Skeletal muscle satellite cell (primary cell): ENCODE measurements at regions not wholly inside any gene's neighbourhood (a gene's known extent, or its start where the extent isn't known, plus 50 kb on each side); places are given as distances from the start of the nearest gene placed in this dataset.

ENCODE experiments used
- H3K27me3 ChIP-seq: 2 replicates; pipeline ENCODE4 v1.7.0; 2013; ENCODE audit warnings: low read length; ENCODE audit not compliant: control insufficient read depth, insufficient read depth
- H3K36me3 ChIP-seq: 2 replicates; pipeline ENCODE4 v1.7.0; 2013; ENCODE audit warnings: mild to moderate bottlenecking, control low read depth, low read length; ENCODE audit not compliant: insufficient read depth
- H3K4me1 ChIP-seq: 2 replicates; pipeline ENCODE4 v1.7.0; 2013; ENCODE audit warnings: low read length; ENCODE audit not compliant: control insufficient read depth, insufficient read depth
- H3K4me2 ChIP-seq: 2 replicates; pipeline ENCODE4 v1.7.0; 2013; ENCODE audit warnings: mild to moderate bottlenecking, low read length
- H3K4me3 ChIP-seq: 2 replicates; pipeline ENCODE4 v1.7.0; 2013; ENCODE audit warnings: low read length
- H3K9ac ChIP-seq: 2 replicates; pipeline ENCODE4 v1.7.0; 2013; ENCODE audit warnings: mild to moderate bottlenecking, low read depth, low read length, moderate library complexity
- H3K9me3 ChIP-seq: replicated peaks from 2 replicates; pipeline ENCODE4 v1.7.0; 2013; ENCODE audit warnings: mild to moderate bottlenecking, control low read depth, low read length

- H3K36me3 ChIP-seq = no peaks in the 10 kb centered on the region
- peaks cover 49% of the 10 kb centered on the region for H3K4me1 ChIP-seq
- no peak overlapping the region for H3K4me2 ChIP-seq
- H3K9me3 ChIP-seq = no peaks in the 10 kb centered on the region
- no peak overlapping the region for H3K4me3 ChIP-seq
- H3K27me3 ChIP-seq = no peaks in the 10 kb centered on the region
- no peak overlapping the region for H3K9ac ChIP-seq
Measured at GRCh38 chr10:108791794-108792474, 1131.4 kb downstream of the XPNPEP1 start.

GRCh38 chr10:108791030-108791429, 1132.3 kb downstream of the XPNPEP1 start:
- Histone ChIP-seq H3K36me3 (no peaks in the 10 kb centered on the region), H3K9ac (no peak overlapping the region), H3K4me1 (peaks cover 49% of the 10 kb centered on the region), H3K4me3 (no peak overlapping the region), H3K27me3 (no peaks in the 10 kb centered on the region), H3K4me2 (no peak overlapping the region), H3K9me3 (no peaks in the 10 kb centered on the region)

- H3K4me3 ChIP-seq = no peak overlapping the region
- H3K9ac ChIP-seq = no peak overlapping the region
- no peaks in the 10 kb centered on the region for H3K27me3 ChIP-seq
- H3K4me1 ChIP-seq = peaks cover 49% of the 10 kb centered on the region
- no peaks in the 10 kb centered on the region for H3K36me3 ChIP-seq
- no peaks in the 10 kb centered on the region for H3K9me3 ChIP-seq
- H3K4me2 ChIP-seq = no peak overlapping the region
Measured at GRCh38 chr10:108789919-108790318, 1133.4 kb downstream of the XPNPEP1 start.

- Histone ChIP-seq H3K4me2 (no peak overlapping the region), H3K27me3 (no peaks in the 10 kb centered on the region), H3K9ac (no peak overlapping the region), H3K9me3 (no peaks in the 10 kb centered on the region), H3K4me3 (no peak overlapping the region), H3K36me3 (no peaks in the 10 kb centered on the region), H3K4me1 (peaks cover 49% of the 10 kb centered on the region)
Measured at GRCh38 chr10:108789336-108789735, 1134.0 kb downstream of the XPNPEP1 start.

GRCh38 chr10:108788891-108789290, 1134.4 kb downstream of the XPNPEP1 start:
- Histone ChIP-seq H3K36me3 (no peaks in the 10 kb centered on the region), H3K4me3 (no peak overlapping the region), H3K9ac (no peak overlapping the region), H3K27me3 (no peaks in the 10 kb centered on the region), H3K9me3 (no peaks in the 10 kb centered on the region), H3K4me1 (peaks cover 49% of the 10 kb centered on the region), H3K4me2 (no peak overlapping the region)

- H3K4me3 ChIP-seq = no peak overlapping the region
- peak overlapping the region; percentile 41 for H3K4me2 ChIP-seq
- H3K9me3 ChIP-seq = no peaks in the 10 kb centered on the region
- H3K4me1 ChIP-seq = peaks cover 49% of the 10 kb centered on the region
- peak overlapping the region; percentile 23 for H3K9ac ChIP-seq
- H3K36me3 ChIP-seq = no peaks in the 10 kb centered on the region
- no peaks in the 10 kb centered on the region for H3K27me3 ChIP-seq
Measured at GRCh38 chr10:108787932-108788331, 1135.4 kb downstream of the XPNPEP1 start.

- Histone ChIP-seq H3K9ac (no peak overlapping the region), H3K9me3 (no peaks in the 10 kb centered on the region), H3K27me3 (no peaks in the 10 kb centered on the region), H3K4me1 (peaks cover 26% of the 10 kb centered on the region), H3K4me3 (no peak overlapping the region), H3K4me2 (no peak overlapping the region), H3K36me3 (no peaks in the 10 kb centered on the region)
Measured at GRCh38 chr10:108785011-108785410, 1138.3 kb downstream of the XPNPEP1 start.

- Histone ChIP-seq H3K9ac (no peak overlapping the region), H3K36me3 (no peaks in the 10 kb centered on the region), H3K4me1 (peaks cover 23% of the 10 kb centered on the region), H3K9me3 (no peaks in the 10 kb centered on the region), H3K4me2 (no peak overlapping the region), H3K4me3 (no peak overlapping the region), H3K27me3 (no peaks in the 10 kb centered on the region)
Measured at GRCh38 chr10:108784534-108784933, 1138.8 kb downstream of the XPNPEP1 start.

- H3K4me3 ChIP-seq = no peak overlapping the region
- H3K36me3 ChIP-seq = no peaks in the 10 kb centered on the region
- no peaks in the 10 kb centered on the region for H3K27me3 ChIP-seq
- no peak overlapping the region for H3K4me2 ChIP-seq
- H3K9me3 ChIP-seq = no peaks in the 10 kb centered on the region
- no peak overlapping the region for H3K9ac ChIP-seq
- H3K4me1 ChIP-seq = peaks cover 16% of the 10 kb centered on the region
Measured at GRCh38 chr10:108783897-108784296, 1139.4 kb downstream of the XPNPEP1 start.

- no peaks in the 10 kb centered on the region for H3K36me3 ChIP-seq
- H3K27me3 ChIP-seq = no peaks in the 10 kb centered on the region
- H3K4me2 ChIP-seq = no peak overlapping the region
- H3K4me1 ChIP-seq = peaks cover 1% of the 10 kb centered on the region
- no peak overlapping the region for H3K9ac ChIP-seq
- H3K4me3 ChIP-seq = no peak overlapping the region
- no peaks in the 10 kb centered on the region for H3K9me3 ChIP-seq
Measured at GRCh38 chr10:108782411-108782810, 1140.9 kb downstream of the XPNPEP1 start.

- H3K9me3 ChIP-seq = no peaks in the 10 kb centered on the region
- H3K9ac ChIP-seq = no peak overlapping the region
- H3K36me3 ChIP-seq = no peaks in the 10 kb centered on the region
- no peaks in the 10 kb centered on the region for H3K27me3 ChIP-seq
- H3K4me3 ChIP-seq = no peak overlapping the region
- no peaks in the 10 kb centered on the region for H3K4me1 ChIP-seq
- H3K4me2 ChIP-seq = no peak overlapping the region
Measured at GRCh38 chr10:108779501-108779900, 1143.8 kb downstream of the XPNPEP1 start.

- Histone ChIP-seq H3K4me1 (no peaks in the 10 kb centered on the region), H3K4me3 (no peak overlapping the region), H3K9ac (no peak overlapping the region), H3K36me3 (no peaks in the 10 kb centered on the region), H3K4me2 (no peak overlapping the region), H3K9me3 (no peaks in the 10 kb centered on the region), H3K27me3 (no peaks in the 10 kb centered on the region)
Measured at GRCh38 chr10:108775911-108776475, 1147.3 kb downstream of the XPNPEP1 start.
